Heart left ventricle (tissue), 13 donors: ENCODE measurements at regions not wholly inside any gene's neighbourhood (a gene's known extent, or its start where the extent isn't known, plus 50 kb on each side); places are given as distances from the start of the nearest gene placed in this dataset.

Experiments
- POLR2A ChIP-seq, 2 donors: fragments of 450-650 bp; IDR thresholded peaks; one replicate each; pipeline ENCODE4 v1.6.1; 2017; ENCODE audit warnings: antibody characterized with exemption in 2 of 2, mild to moderate bottlenecking in 2 of 2, moderate library complexity in 2 of 2
- TF ChIP-seq, protein P1 (sequence below), 12 donors: fragments of 200-600 bp; sonication (generic) in 4 of 12; IDR thresholded peaks; one replicate each; pipeline versions ENCODE4 v1.5.0 to v1.8.0; 2018 to 2022; ENCODE audit warnings: antibody characterized with exemption in 12 of 12, mild to moderate bottlenecking in 5 of 12
- donor health status: ischemic (EF 13 %, LVEDD 7.1; RV severe dilation, severe dysfunction).
- donor health status: DM: no; HTN: yes; CAD: no.
- donor health status: DM: no; HTN: no; CAD: no.
- donor health status: ischemic (EF 25% LVEDD 6.9; RV normal size, moderate dysfunction).
- donor health status: ischemic (EF 25% LVEDD 5.7; RV mildly dilated, moderate dysfunction).
- donor health status: ischemic (EF 35%, LVEDD 5.7; RV mildly dilated, moderate dysfunction).
- donor health status: nonischemic (EF 11% LVEDD 7.7; RV severe dilation, severe dysfunction).
- donor health status: DM: yes; HTN: yes; CAD: no.
- donor health status: PGD.
- donor health status: ischemic (EF 29% LVEDD 5.4; RV normal size, mild dysfunction).
- donor health status: nonischemic (EF 23%, LVEDD 6.1; RV moderate dilation, normal function).

DNA sequence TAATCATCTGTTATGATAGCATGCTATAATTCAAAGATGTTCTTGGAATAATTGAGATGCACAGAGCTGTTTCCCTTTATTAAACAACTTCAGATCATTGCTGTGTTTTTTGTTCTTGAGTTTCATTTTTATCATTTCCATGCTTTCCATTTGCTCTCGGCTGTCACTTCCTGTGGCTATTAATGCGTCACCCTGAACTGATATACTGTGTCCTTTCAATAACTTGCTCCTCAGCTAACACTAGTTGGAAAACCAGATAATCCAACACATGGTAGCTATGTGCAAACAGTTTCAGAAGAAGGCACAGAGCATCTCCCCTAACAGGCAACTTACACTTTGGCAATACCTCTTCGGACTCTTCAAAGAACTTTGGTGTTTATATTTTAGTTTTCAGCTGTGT is 376.0 kb downstream of the GBA3 start:
- TF ChIP-seq, protein P1, sequence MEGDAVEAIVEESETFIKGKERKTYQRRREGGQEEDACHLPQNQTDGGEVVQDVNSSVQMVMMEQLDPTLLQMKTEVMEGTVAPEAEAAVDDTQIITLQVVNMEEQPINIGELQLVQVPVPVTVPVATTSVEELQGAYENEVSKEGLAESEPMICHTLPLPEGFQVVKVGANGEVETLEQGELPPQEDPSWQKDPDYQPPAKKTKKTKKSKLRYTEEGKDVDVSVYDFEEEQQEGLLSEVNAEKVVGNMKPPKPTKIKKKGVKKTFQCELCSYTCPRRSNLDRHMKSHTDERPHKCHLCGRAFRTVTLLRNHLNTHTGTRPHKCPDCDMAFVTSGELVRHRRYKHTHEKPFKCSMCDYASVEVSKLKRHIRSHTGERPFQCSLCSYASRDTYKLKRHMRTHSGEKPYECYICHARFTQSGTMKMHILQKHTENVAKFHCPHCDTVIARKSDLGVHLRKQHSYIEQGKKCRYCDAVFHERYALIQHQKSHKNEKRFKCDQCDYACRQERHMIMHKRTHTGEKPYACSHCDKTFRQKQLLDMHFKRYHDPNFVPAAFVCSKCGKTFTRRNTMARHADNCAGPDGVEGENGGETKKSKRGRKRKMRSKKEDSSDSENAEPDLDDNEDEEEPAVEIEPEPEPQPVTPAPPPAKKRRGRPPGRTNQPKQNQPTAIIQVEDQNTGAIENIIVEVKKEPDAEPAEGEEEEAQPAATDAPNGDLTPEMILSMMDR (IDR thresholded peaks at IDR 0.05) = no peak
- no peak for TF ChIP-seq POLR2A (IDR thresholded peaks at IDR 0.05)
